NB4 (cell line): ENCODE measurements at regions not wholly inside any gene's neighbourhood (a gene's known extent, or its start where the extent isn't known, plus 50 kb on each side); places are given as distances from the start of the nearest gene placed in this dataset.

Experiments used
- DNase-seq: peaks from one replicate; pipeline ENCODE4 v3.0.0; 2010; ENCODE audit warnings: low read depth
- H3K4me3 ChIP-seq: one replicate; pipeline ENCODE4 v1.5.1; 2011; ENCODE audit warnings: mild to moderate bottlenecking, low read depth, low read length, moderate library complexity
- CTCF ChIP-seq: IDR thresholded peaks from one replicate; pipeline ENCODE4 v1.5.1; 2012; ENCODE audit warnings: low read depth, low read length
- MAX ChIP-seq: IDR thresholded peaks from 2 replicates; pipeline ENCODE4 v1.6.1; 2011; ENCODE audit warnings: low read depth, low read length
- MYC ChIP-seq: IDR thresholded peaks from 2 replicates; pipeline ENCODE4 v1.6.1; 2011; ENCODE audit warnings: low read depth, low read length
- POLR2A ChIP-seq: IDR thresholded peaks from 2 replicates; pipeline ENCODE4 v1.6.1; 2011; ENCODE audit warnings: mild to moderate bottlenecking; ENCODE audit not compliant: insufficient read length; ENCODE audit errors: extremely low read depth

- DNase-seq: no peak
- no peak overlapping the region for H3K4me3 ChIP-seq
- TF ChIP-seq CTCF: no peak
- no peak for TF ChIP-seq MYC
- no peak for TF ChIP-seq MAX
- TF ChIP-seq POLR2A: no peak
Observed at GRCh38 chr1:193633991-193634390, 447.6 kb upstream of the B3GALT2 start.

- TF ChIP-seq CTCF (no peak), MYC (no peak), MAX (no peak), POLR2A (no peak)
- H3K4me3 ChIP-seq: no peak overlapping the region
- DNase-seq: no peak
Observed at GRCh38 chr1:193633093-193633492, 446.7 kb upstream of the B3GALT2 start.

GRCh38 chr1:193631306-193631705 is 444.9 kb upstream of the B3GALT2 start:
- DNase-seq: no peak
- TF ChIP-seq MYC (no peak), CTCF (no peak), MAX (no peak), POLR2A (no peak)
- H3K4me3 ChIP-seq: no peak overlapping the region

GRCh38 chr1:193629875-193630274 is 443.5 kb upstream of the B3GALT2 start:
- TF ChIP-seq MAX: no peak
- TF ChIP-seq MYC: no peak
- TF ChIP-seq CTCF: no peak
- no peak for TF ChIP-seq POLR2A
- DNase-seq: no peak
- H3K4me3 ChIP-seq: no peak overlapping the region

GRCh38 chr1:193626695-193627094 is 440.3 kb upstream of the B3GALT2 start:
- no peak for DNase-seq
- no peak overlapping the region for H3K4me3 ChIP-seq
- no peak for TF ChIP-seq MYC
- TF ChIP-seq CTCF: no peak
- no peak for TF ChIP-seq POLR2A
- TF ChIP-seq MAX: no peak

GRCh38 chr1:193625255-193625654 is 438.8 kb upstream of the B3GALT2 start:
- TF ChIP-seq MAX (no peak), MYC (no peak), CTCF (no peak), POLR2A (no peak)
- no peak overlapping the region for H3K4me3 ChIP-seq
- DNase-seq: no peak
